ENCODE measurements at regions not wholly inside any gene's neighbourhood (a gene's known extent, or its start where the extent isn't known, plus 50 kb on each side); places are given as distances from the start of the nearest gene placed in this dataset.

GRCh38 chr16:79361132-79361751 lies 239.3 kb downstream of the MAF start:
- TF ChIP-seq CTCF (IDR thresholded peaks at IDR 0.05; ENCODE audit: poor library complexity, severe bottlenecking), result no peak
- no peak for TF ChIP-seq TAF1 (IDR thresholded peaks at IDR 0.05; ENCODE audit: low read depth)
- no peak for TF ChIP-seq EZH2 (IDR thresholded peaks at IDR 0.05; ENCODE audit: borderline replicate concordance, insufficient read depth, low read length, poor library complexity, severe bottlenecking)
- TF ChIP-seq RAD21 (conservative IDR thresholded peaks at IDR 0.05), result no peak
- no peak for TF ChIP-seq SMC3 (conservative IDR thresholded peaks at IDR 0.05; ENCODE audit: poor library complexity)
- TF ChIP-seq, protein P1, sequence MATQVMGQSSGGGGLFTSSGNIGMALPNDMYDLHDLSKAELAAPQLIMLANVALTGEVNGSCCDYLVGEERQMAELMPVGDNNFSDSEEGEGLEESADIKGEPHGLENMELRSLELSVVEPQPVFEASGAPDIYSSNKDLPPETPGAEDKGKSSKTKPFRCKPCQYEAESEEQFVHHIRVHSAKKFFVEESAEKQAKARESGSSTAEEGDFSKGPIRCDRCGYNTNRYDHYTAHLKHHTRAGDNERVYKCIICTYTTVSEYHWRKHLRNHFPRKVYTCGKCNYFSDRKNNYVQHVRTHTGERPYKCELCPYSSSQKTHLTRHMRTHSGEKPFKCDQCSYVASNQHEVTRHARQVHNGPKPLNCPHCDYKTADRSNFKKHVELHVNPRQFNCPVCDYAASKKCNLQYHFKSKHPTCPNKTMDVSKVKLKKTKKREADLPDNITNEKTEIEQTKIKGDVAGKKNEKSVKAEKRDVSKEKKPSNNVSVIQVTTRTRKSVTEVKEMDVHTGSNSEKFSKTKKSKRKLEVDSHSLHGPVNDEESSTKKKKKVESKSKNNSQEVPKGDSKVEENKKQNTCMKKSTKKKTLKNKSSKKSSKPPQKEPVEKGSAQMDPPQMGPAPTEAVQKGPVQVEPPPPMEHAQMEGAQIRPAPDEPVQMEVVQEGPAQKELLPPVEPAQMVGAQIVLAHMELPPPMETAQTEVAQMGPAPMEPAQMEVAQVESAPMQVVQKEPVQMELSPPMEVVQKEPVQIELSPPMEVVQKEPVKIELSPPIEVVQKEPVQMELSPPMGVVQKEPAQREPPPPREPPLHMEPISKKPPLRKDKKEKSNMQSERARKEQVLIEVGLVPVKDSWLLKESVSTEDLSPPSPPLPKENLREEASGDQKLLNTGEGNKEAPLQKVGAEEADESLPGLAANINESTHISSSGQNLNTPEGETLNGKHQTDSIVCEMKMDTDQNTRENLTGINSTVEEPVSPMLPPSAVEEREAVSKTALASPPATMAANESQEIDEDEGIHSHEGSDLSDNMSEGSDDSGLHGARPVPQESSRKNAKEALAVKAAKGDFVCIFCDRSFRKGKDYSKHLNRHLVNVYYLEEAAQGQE (IDR thresholded peaks at IDR 0.05; ENCODE audit: borderline replicate concordance), result no peak
- TF ChIP-seq EP300 (conservative IDR thresholded peaks at IDR 0.05; ENCODE audit: poor library complexity, severe bottlenecking), result peak; percentile 15
- no peak overlapping the region for H3K27ac ChIP-seq (ENCODE audit: low read length)

GRCh38 chr16:79360267-79360666 lies 240.3 kb downstream of the MAF start:
- Histone ChIP-seq H3K9ac (ENCODE audit: low read length) (no peak overlapping the region), H3F3A (ENCODE audit: insufficient read depth, low read length, poor library complexity, severe bottlenecking) (no peaks in the 10 kb centered on the region), H3K36me3 (ENCODE audit: insufficient read depth, low read length) (no peaks in the 10 kb centered on the region), H3K27me3 (ENCODE audit: insufficient read depth, low read depth, low read length) (no peaks in the 10 kb centered on the region), H3K4me2 (ENCODE audit: low read length) (no peak overlapping the region), H3K9me3 (ENCODE audit: low read length) (no peaks in the 10 kb centered on the region), H3K9me2 (ENCODE audit: insufficient read depth, low read length) (no peaks in the 10 kb centered on the region), H3K27ac (ENCODE audit: low read length) (no peak overlapping the region), H3K79me2 (replicated peaks; ENCODE audit: insufficient read depth, low read length) (no peaks in the 10 kb centered on the region), H3K4me3 (ENCODE audit: low read length) (no peak overlapping the region), H2AFZ (ENCODE audit: low read depth, low read length) (no peak overlapping the region), H4K20me1 (ENCODE audit: insufficient read depth) (no peaks in the 10 kb centered on the region)
- TF ChIP-seq SMC3 (conservative IDR thresholded peaks at IDR 0.05; ENCODE audit: poor library complexity) (no peak), RAD21 (conservative IDR thresholded peaks at IDR 0.05) (no peak), POLR2AphosphoS5 (IDR thresholded peaks at IDR 0.05) (no peak), EZH2 (IDR thresholded peaks at IDR 0.05; ENCODE audit: borderline replicate concordance, insufficient read depth, low read length, poor library complexity, severe bottlenecking) (no peak), TAF1 (IDR thresholded peaks at IDR 0.05; ENCODE audit: low read depth) (no peak), MXI1 (conservative IDR thresholded peaks at IDR 0.05; ENCODE audit: poor library complexity, severe bottlenecking) (no peak), CTCF (IDR thresholded peaks at IDR 0.05; ENCODE audit: poor library complexity, severe bottlenecking) (no peak), EP300 (conservative IDR thresholded peaks at IDR 0.05; ENCODE audit: poor library complexity, severe bottlenecking) (no peak)
- TF ChIP-seq, protein P1 (IDR thresholded peaks at IDR 0.05; ENCODE audit: borderline replicate concordance), result no peak

More at GRCh38 chr16:79361132-79361751, 239.3 kb downstream of the MAF start:
- no peaks in the 10 kb centered on the region for H3F3A ChIP-seq (ENCODE audit: insufficient read depth, low read length, poor library complexity, severe bottlenecking)
- no peaks in the 10 kb centered on the region for H3K79me2 ChIP-seq (replicated peaks; ENCODE audit: insufficient read depth, low read length)
- no peak overlapping the region for H3K4me3 ChIP-seq (ENCODE audit: low read length)
- no peaks in the 10 kb centered on the region for H3K9me2 ChIP-seq (ENCODE audit: insufficient read depth, low read length)
- H3K9ac ChIP-seq (ENCODE audit: low read length), result no peak overlapping the region
- H2AFZ ChIP-seq (ENCODE audit: low read depth, low read length), result no peak overlapping the region
- no peaks in the 10 kb centered on the region for H3K36me3 ChIP-seq (ENCODE audit: insufficient read depth, low read length)
- no peaks in the 10 kb centered on the region for H3K9me3 ChIP-seq (ENCODE audit: low read length)
- H4K20me1 ChIP-seq (ENCODE audit: insufficient read depth), result no peaks in the 10 kb centered on the region
- H3K4me2 ChIP-seq (ENCODE audit: low read length), result no peak overlapping the region
- no peaks in the 10 kb centered on the region for H3K27me3 ChIP-seq (ENCODE audit: insufficient read depth, low read depth, low read length)

Measured in neural cell (in vitro differentiated cells).